PC-9 (cell line): ENCODE measurements at regions not wholly inside any gene's neighbourhood (a gene's known extent, or its start where the extent isn't known, plus 50 kb on each side); places are given as distances from the start of the nearest gene placed in this dataset.

Experiments
- EZH2 ChIP-seq: fragments of 200-600 bp; sonication (generic); IDR thresholded peaks from 2 replicates; pipeline ENCODE4 v1.8.0; 2017; ENCODE audit warnings: antibody characterized with exemption, low read depth
- TF ChIP-seq, protein P1 (sequence below): fragments of 200-600 bp; sonication (generic); conservative IDR thresholded peaks from 2 replicates; pipeline ENCODE4 v1.6.1; 2017; ENCODE audit warnings: mixed run types, antibody characterized with exemption, mild to moderate bottlenecking, moderate library complexity

DNA sequence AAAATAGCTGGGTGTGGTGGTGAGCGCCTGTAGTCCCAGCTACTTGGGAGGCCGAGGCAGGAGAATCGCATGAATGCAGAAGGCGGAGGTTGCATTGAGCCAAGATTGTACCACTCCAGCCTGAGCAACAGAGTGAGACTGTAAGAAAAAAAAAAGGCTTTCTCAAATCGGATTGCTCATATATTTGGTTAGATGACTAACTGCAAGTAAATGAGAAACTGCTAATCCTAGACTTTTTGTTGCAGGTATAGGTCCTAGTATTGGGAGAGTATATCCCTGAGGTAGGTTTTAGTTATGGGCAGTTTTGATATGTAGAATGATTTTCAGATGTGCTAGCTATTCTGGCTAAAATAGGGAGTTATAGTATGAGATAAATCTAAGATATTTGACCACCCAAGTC, 944.8 kb downstream of the DNAH5 start:
- TF ChIP-seq, protein P1, sequence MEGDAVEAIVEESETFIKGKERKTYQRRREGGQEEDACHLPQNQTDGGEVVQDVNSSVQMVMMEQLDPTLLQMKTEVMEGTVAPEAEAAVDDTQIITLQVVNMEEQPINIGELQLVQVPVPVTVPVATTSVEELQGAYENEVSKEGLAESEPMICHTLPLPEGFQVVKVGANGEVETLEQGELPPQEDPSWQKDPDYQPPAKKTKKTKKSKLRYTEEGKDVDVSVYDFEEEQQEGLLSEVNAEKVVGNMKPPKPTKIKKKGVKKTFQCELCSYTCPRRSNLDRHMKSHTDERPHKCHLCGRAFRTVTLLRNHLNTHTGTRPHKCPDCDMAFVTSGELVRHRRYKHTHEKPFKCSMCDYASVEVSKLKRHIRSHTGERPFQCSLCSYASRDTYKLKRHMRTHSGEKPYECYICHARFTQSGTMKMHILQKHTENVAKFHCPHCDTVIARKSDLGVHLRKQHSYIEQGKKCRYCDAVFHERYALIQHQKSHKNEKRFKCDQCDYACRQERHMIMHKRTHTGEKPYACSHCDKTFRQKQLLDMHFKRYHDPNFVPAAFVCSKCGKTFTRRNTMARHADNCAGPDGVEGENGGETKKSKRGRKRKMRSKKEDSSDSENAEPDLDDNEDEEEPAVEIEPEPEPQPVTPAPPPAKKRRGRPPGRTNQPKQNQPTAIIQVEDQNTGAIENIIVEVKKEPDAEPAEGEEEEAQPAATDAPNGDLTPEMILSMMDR = no peak
- no peak for TF ChIP-seq EZH2
